ENCODE measurements at regions not wholly inside any gene's neighbourhood (a gene's known extent, or its start where the extent isn't known, plus 50 kb on each side); places are given as distances from the start of the nearest gene placed in this dataset.

DNA sequence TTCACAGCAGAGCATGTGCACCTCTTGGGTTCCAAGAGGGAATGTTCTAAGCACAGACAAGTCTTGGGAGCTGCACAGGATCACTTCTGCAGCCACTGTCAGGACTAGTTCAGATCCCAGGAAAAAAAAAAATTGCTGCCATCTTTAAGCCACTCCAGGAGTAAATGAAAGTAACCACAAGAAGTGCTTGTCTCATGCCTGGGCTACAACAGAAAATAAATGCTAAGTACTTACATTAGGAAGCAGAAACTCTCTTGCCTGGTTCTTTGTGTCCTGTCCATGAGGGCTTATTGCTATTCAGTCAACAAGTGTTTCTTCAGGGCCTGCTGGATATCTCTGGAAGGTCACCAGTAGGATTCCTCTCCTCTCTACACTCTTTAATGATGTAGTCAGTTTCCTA is 176.1 kb downstream of the KTN1 start:
- Histone ChIP-seq H3K9me3 (ENCODE audit: insufficient read depth, low read length) (no peaks in the 10 kb centered on the region), H3K36me3 (ENCODE audit: insufficient read depth, insufficient read length, low read length) (no peaks in the 10 kb centered on the region), H3K9ac (ENCODE audit: insufficient read length, low read depth) (no peak overlapping the region), H3K27me3 (ENCODE audit: insufficient read depth, insufficient read length) (no peaks in the 10 kb centered on the region), H3K4me3 (ENCODE audit: insufficient read length, low read depth) (no peak overlapping the region), H3K4me1 (ENCODE audit: insufficient read depth, insufficient read length) (peaks cover 2% of the 10 kb centered on the region)
- no peak for TF ChIP-seq SUZ12 (IDR thresholded peaks at IDR 0.05; ENCODE audit: extremely low read depth, insufficient read depth, insufficient read length)
- TF ChIP-seq ZNF274 (IDR thresholded peaks at IDR 0.05; ENCODE audit: low read depth, low read length) = no peak
- TF ChIP-seq YY1 (IDR thresholded peaks at IDR 0.05; ENCODE audit: insufficient read depth, insufficient read length) = no peak
- no peak for DNase-seq (ENCODE audit: low read depth, low spot score)

DNA sequence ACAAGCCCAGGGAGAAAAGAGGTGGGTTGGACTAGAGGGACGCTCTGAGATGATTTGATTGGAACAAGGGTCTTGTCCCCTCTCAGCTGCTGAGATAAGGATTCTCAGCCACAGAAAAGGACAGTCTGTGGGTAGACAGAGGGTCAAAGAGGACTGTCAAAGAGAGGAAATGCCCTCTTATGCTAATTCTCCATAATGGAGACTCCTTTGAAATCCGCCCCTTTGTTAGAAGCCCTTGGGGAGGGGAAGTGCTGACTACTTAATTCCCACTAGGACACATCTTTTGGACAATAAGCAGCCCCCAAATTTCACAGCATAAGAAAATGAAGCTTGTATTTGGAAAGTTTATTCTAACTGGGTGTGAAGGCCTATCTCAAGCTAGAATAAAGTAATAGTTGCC is 176.6 kb downstream of the KTN1 start:
- Histone ChIP-seq H3K4me3 (ENCODE audit: insufficient read length, low read depth) (no peak overlapping the region), H3K4me1 (ENCODE audit: insufficient read depth, insufficient read length) (peaks cover 2% of the 10 kb centered on the region), H3K36me3 (ENCODE audit: insufficient read depth, insufficient read length, low read length) (no peaks in the 10 kb centered on the region), H3K27me3 (ENCODE audit: insufficient read depth, insufficient read length) (no peaks in the 10 kb centered on the region), H3K9me3 (ENCODE audit: insufficient read depth, low read length) (no peaks in the 10 kb centered on the region), H3K9ac (ENCODE audit: insufficient read length, low read depth) (no peak overlapping the region)
- peak; percentile 25 for DNase-seq (ENCODE audit: low read depth, low spot score)
- TF ChIP-seq YY1 (IDR thresholded peaks at IDR 0.05; ENCODE audit: insufficient read depth, insufficient read length) = no peak
- TF ChIP-seq SUZ12 (IDR thresholded peaks at IDR 0.05; ENCODE audit: extremely low read depth, insufficient read depth, insufficient read length) = no peak
- TF ChIP-seq ZNF274 (IDR thresholded peaks at IDR 0.05; ENCODE audit: low read depth, low read length) = no peak

DNA sequence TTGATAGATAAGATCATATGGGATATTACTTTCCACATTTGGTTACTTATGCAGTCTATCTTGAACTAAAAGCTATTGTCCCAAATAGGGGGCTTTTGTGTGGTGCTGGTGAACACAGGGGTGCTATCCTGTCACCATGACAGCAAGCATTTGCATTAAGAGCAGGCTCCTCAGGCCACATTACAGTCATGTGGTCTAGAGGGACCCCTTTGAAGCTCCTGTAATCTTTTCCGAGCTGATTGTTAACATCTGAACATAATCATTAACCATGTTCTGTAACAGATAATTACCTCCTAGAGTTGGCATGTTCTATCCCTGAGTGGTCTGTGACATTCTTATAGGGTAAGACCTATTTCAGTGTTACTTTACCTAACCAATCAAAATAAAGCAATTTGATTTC is 178.8 kb downstream of the KTN1 start:
- no peak for DNase-seq (ENCODE audit: low read depth, low spot score)
- no peaks in the 10 kb centered on the region for H3K9me3 ChIP-seq (ENCODE audit: insufficient read depth, low read length)
- no peak for TF ChIP-seq YY1 (IDR thresholded peaks at IDR 0.05; ENCODE audit: insufficient read depth, insufficient read length)
- no peak for TF ChIP-seq ZNF274 (IDR thresholded peaks at IDR 0.05; ENCODE audit: low read depth, low read length)
- no peak for TF ChIP-seq SUZ12 (IDR thresholded peaks at IDR 0.05; ENCODE audit: extremely low read depth, insufficient read depth, insufficient read length)

DNA sequence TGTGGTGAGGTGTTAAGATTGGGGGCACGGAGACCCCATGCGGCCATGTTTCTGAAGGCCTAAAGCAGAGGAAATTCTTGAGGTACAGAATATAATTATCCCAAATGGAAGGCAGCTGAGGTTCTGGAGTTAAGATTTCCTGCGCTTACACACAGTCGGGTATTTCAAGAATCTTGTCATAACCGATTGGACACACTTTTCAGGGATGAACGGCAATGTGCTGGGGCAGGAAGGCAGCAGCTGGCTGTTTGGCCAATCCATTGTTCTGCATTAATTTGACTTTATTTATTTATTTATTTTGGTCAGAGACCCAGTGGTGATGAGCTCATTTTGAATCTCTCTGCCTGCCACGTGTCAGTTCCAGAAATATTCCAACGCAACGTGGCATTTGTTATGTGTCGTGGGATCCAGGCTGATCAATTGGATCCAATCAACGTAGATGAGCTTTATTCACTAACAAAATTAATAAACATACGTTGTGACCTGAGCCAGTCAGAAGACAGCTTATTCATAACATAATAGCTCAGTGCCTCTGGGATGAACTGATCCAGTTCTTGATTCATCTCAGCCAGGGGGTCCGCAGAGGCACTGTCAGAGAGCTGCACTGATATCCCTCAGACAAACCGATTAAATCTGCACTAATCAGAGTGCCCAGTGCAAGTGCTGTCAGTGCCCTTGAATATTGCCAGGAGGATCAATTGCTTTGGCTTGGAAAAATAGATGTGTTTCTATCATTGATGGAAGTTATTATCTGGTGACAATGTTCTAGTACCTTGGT is 181.0 kb downstream of the KTN1 start:
- peaks cover 2% of the 10 kb centered on the region for H3K4me1 ChIP-seq (ENCODE audit: insufficient read depth, insufficient read length)
- no peaks in the 10 kb centered on the region for H3K27me3 ChIP-seq (ENCODE audit: insufficient read depth, insufficient read length)
- no peaks in the 10 kb centered on the region for H3K36me3 ChIP-seq (ENCODE audit: insufficient read depth, insufficient read length, low read length)
- no peak overlapping the region for H3K9ac ChIP-seq (ENCODE audit: insufficient read length, low read depth)
- H3K4me3 ChIP-seq (ENCODE audit: insufficient read length, low read depth) = no peak overlapping the region
- TF ChIP-seq SUZ12 (IDR thresholded peaks at IDR 0.05; ENCODE audit: extremely low read depth, insufficient read depth, insufficient read length) = no peak
- TF ChIP-seq ZNF274 (IDR thresholded peaks at IDR 0.05; ENCODE audit: low read depth, low read length) = no peak
- no peak for TF ChIP-seq YY1 (IDR thresholded peaks at IDR 0.05; ENCODE audit: insufficient read depth, insufficient read length)
- no peaks in the 10 kb centered on the region for H3K9me3 ChIP-seq (ENCODE audit: insufficient read depth, low read length)
- DNase-seq (ENCODE audit: low read depth, low spot score) = no peak

More for the DNA sequence above, 178.8 kb downstream of the KTN1 start:
- Histone ChIP-seq H3K9ac (ENCODE audit: insufficient read length, low read depth) (no peak overlapping the region), H3K27me3 (ENCODE audit: insufficient read depth, insufficient read length) (no peaks in the 10 kb centered on the region), H3K4me3 (ENCODE audit: insufficient read length, low read depth) (no peak overlapping the region), H3K36me3 (ENCODE audit: insufficient read depth, insufficient read length, low read length) (no peaks in the 10 kb centered on the region), H3K4me1 (ENCODE audit: insufficient read depth, insufficient read length) (peaks cover 4% of the 10 kb centered on the region)

DNA sequence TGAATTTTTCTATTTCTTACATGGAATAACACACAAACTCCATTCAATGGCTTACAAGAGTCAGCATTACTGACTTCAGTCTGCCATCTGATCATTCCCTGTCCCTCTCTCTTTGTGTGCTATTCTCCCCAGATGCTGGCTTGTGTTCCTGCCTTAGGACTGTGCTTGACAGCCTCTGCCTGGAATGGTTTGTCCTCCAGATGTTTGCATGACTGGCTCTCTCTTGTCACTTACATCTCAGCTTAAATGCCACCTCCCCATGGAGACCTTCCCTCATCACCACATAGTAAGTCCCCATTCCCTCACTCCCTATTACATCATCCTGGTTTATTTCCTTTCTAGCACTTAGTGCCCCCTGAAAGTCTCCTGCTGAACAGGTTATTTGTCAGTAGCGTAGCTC is 181.6 kb downstream of the KTN1 start:
- H3K36me3 ChIP-seq (ENCODE audit: insufficient read depth, insufficient read length, low read length) = no peaks in the 10 kb centered on the region
- no peak overlapping the region for H3K9ac ChIP-seq (ENCODE audit: insufficient read length, low read depth)
- H3K4me1 ChIP-seq (ENCODE audit: insufficient read depth, insufficient read length) = peaks cover 2% of the 10 kb centered on the region
- H3K9me3 ChIP-seq (ENCODE audit: insufficient read depth, low read length) = no peaks in the 10 kb centered on the region
- no peak for DNase-seq (ENCODE audit: low read depth, low spot score)
- H3K4me3 ChIP-seq (ENCODE audit: insufficient read length, low read depth) = no peak overlapping the region
- no peaks in the 10 kb centered on the region for H3K27me3 ChIP-seq (ENCODE audit: insufficient read depth, insufficient read length)
- no peak for TF ChIP-seq ZNF274 (IDR thresholded peaks at IDR 0.05; ENCODE audit: low read depth, low read length)
- no peak for TF ChIP-seq SUZ12 (IDR thresholded peaks at IDR 0.05; ENCODE audit: extremely low read depth, insufficient read depth, insufficient read length)
- no peak for TF ChIP-seq YY1 (IDR thresholded peaks at IDR 0.05; ENCODE audit: insufficient read depth, insufficient read length)

DNA sequence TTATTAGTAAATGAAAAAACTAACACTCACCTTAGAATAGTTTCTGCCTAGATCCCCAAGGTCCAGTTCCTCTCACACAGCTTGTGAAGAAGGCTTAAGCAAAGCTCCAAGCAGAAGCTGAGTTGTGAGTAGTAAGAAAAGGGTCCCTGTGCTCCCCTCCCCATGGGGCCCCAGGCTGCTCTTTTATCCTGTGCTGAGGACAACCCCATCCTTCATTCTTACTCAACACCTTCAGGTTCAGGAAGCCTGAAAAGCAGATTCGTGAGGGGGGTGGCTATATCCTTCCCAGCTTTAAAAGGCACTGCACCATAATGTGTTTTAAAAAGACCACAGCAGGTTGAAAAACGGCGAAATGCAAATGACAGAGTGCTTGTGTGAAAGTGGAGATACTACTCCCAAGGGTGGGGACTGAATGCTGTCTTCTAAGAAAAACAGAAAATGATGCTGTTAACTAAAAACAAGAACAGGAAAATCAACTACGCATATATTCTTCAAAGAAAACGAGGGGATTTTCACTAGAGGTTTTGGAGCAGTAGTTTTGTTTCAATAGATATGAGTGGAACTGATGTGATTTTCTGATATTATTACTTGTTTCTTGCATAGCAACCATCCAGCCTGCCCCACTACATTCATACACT is 182.7 kb downstream of the KTN1 start:
- TF ChIP-seq YY1 (IDR thresholded peaks at IDR 0.05; ENCODE audit: insufficient read depth, insufficient read length) (no peak), ZNF274 (IDR thresholded peaks at IDR 0.05; ENCODE audit: low read depth, low read length) (no peak), SUZ12 (IDR thresholded peaks at IDR 0.05; ENCODE audit: extremely low read depth, insufficient read depth, insufficient read length) (no peak)
- no peaks in the 10 kb centered on the region for H3K9me3 ChIP-seq (ENCODE audit: insufficient read depth, low read length)
- no peaks in the 10 kb centered on the region for H3K36me3 ChIP-seq (ENCODE audit: insufficient read depth, insufficient read length, low read length)
- peaks cover 2% of the 10 kb centered on the region for H3K4me1 ChIP-seq (ENCODE audit: insufficient read depth, insufficient read length)
- H3K4me3 ChIP-seq (ENCODE audit: insufficient read length, low read depth) = no peak overlapping the region
- no peak for DNase-seq (ENCODE audit: low read depth, low spot score)
- H3K9ac ChIP-seq (ENCODE audit: insufficient read length, low read depth) = peak overlapping the region; percentile 21
- no peaks in the 10 kb centered on the region for H3K27me3 ChIP-seq (ENCODE audit: insufficient read depth, insufficient read length)

DNA sequence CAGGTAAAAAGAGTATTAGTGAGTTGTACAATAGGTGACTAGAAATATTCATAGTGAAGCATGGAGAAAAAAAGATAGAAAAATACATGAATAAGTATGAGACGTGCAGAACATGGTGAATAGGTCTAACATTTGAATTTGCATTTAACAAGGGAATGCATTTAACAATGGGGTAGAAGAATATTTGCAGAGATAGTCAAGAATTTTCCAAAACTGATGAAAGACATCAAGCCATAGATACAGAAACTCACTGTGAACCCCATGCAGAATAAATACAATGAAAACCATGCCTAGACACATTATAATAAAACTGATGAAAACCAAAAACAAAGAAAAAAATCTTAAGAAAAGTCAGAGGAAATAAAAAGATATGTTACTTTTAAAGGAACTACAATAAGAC is 184.8 kb downstream of the KTN1 start:
- no peak overlapping the region for H3K4me3 ChIP-seq (ENCODE audit: insufficient read length, low read depth)
- H3K36me3 ChIP-seq (ENCODE audit: insufficient read depth, insufficient read length, low read length) = no peaks in the 10 kb centered on the region
- no peak for TF ChIP-seq ZNF274 (IDR thresholded peaks at IDR 0.05; ENCODE audit: low read depth, low read length)
- no peak for TF ChIP-seq SUZ12 (IDR thresholded peaks at IDR 0.05; ENCODE audit: extremely low read depth, insufficient read depth, insufficient read length)
- no peak for TF ChIP-seq YY1 (IDR thresholded peaks at IDR 0.05; ENCODE audit: insufficient read depth, insufficient read length)
- no peaks in the 10 kb centered on the region for H3K27me3 ChIP-seq (ENCODE audit: insufficient read depth, insufficient read length)
- no peaks in the 10 kb centered on the region for H3K9me3 ChIP-seq (ENCODE audit: insufficient read depth, low read length)
- H3K9ac ChIP-seq (ENCODE audit: insufficient read length, low read depth) = no peak overlapping the region
- H3K4me1 ChIP-seq (ENCODE audit: insufficient read depth, insufficient read length) = peaks cover 2% of the 10 kb centered on the region
- DNase-seq (ENCODE audit: low read depth, low spot score) = no peak
